ENCODE measurements at regions not wholly inside any gene's neighbourhood (a gene's known extent, or its start where the extent isn't known, plus 50 kb on each side); places are given as distances from the start of the nearest gene placed in this dataset.
"Not testable (repeated sequence)": the region's sequence is repeated elsewhere in the genome, so short reads cannot be mapped to it uniquely, and the experiment has no call there.

GRCh38 chr1:81287411-81288080, 513.2 kb upstream of the ADGRL2 start:
- H3K27ac ChIP-seq, result no peak overlapping the region
- no peak for TF ChIP-seq CTCF (conservative IDR thresholded peaks at IDR 0.05)

GRCh38 chr1:81270051-81270450, 530.7 kb upstream of the ADGRL2 start:
- no peak for TF ChIP-seq CTCF (conservative IDR thresholded peaks at IDR 0.05)
- no peak overlapping the region for H3K27ac ChIP-seq

GRCh38 chr1:81264976-81265375, 535.8 kb upstream of the ADGRL2 start:
- no peak overlapping the region for H3K27ac ChIP-seq
- TF ChIP-seq CTCF (conservative IDR thresholded peaks at IDR 0.05), result no peak

- TF ChIP-seq CTCF (conservative IDR thresholded peaks at IDR 0.05), result no peak
- no peak overlapping the region for H3K27ac ChIP-seq
Observed at GRCh38 chr1:81259625-81260411, 540.9 kb upstream of the ADGRL2 start.

- TF ChIP-seq CTCF (conservative IDR thresholded peaks at IDR 0.05), result no peak; the same call in 1 of the 2 replicates
- H3K27ac ChIP-seq, result no peak overlapping the region
Observed at GRCh38 chr1:81254560-81254959, 546.2 kb upstream of the ADGRL2 start.

GRCh38 chr1:81254068-81254467, 546.7 kb upstream of the ADGRL2 start:
- no peak for TF ChIP-seq CTCF (conservative IDR thresholded peaks at IDR 0.05)
- no peak overlapping the region for H3K27ac ChIP-seq

GRCh38 chr1:81252471-81253151, 548.1 kb upstream of the ADGRL2 start:
- TF ChIP-seq CTCF (conservative IDR thresholded peaks at IDR 0.05), result no peak
- H3K27ac ChIP-seq, result no peak overlapping the region

GRCh38 chr1:81250825-81251224, 549.9 kb upstream of the ADGRL2 start:
- H3K27ac ChIP-seq, result not testable (repeated sequence)

GRCh38 chr1:81245084-81245715, 555.5 kb upstream of the ADGRL2 start:
- not testable (repeated sequence) for H3K27ac ChIP-seq

GRCh38 chr1:81244612-81245011, 556.1 kb upstream of the ADGRL2 start:
- not testable (repeated sequence) for H3K27ac ChIP-seq
